GM21447 (cell line): ENCODE measurements at regions not wholly inside any gene's neighbourhood (a gene's known extent, or its start where the extent isn't known, plus 50 kb on each side); places are given as distances from the start of the nearest gene placed in this dataset.
"Not testable (repeated sequence)": the region's sequence is repeated elsewhere in the genome, so short reads cannot be mapped to it uniquely, and the experiment has no call there.

Source experiments
- ATAC-seq: cut with Tn5 transposase; IDR thresholded peaks from one replicate; pipeline ENCODE4 v1.9.1; 2021; ENCODE audit not compliant: unreplicated experiment

- ATAC-seq = no peak
Observed at GRCh38 chr7:88615336-88615735, 144.2 kb upstream of the ZNF804B start.

GRCh38 chr7:88614736-88615135 is 144.8 kb upstream of the ZNF804B start:
- no peak for ATAC-seq

- no peak for ATAC-seq
Observed at GRCh38 chr7:88610942-88611341, 148.6 kb upstream of the ZNF804B start.

- ATAC-seq = no peak
Observed at GRCh38 chr7:88600695-88601094, 158.8 kb upstream of the ZNF804B start.

- no peak for ATAC-seq
Observed at GRCh38 chr7:88599528-88599927, 160.0 kb upstream of the ZNF804B start.

- ATAC-seq = no peak
Observed at GRCh38 chr7:88597941-88598425, 161.5 kb upstream of the ZNF804B start.

- ATAC-seq = no peak
Observed at GRCh38 chr7:88590963-88591362, 168.5 kb upstream of the ZNF804B start.

GRCh38 chr7:88589927-88590326 is 169.6 kb upstream of the ZNF804B start:
- ATAC-seq = no peak

GRCh38 chr7:88586890-88587289 is 172.6 kb upstream of the ZNF804B start:
- ATAC-seq = no peak

GRCh38 chr7:88586219-88586618 is 173.3 kb upstream of the ZNF804B start:
- no peak for ATAC-seq

- no peak for ATAC-seq
Observed at GRCh38 chr7:88576720-88577119, 182.8 kb upstream of the ZNF804B start.

- no peak for ATAC-seq
Observed at GRCh38 chr7:88566162-88566729, 193.3 kb upstream of the ZNF804B start.

GRCh38 chr7:88565401-88565800 is 194.1 kb upstream of the ZNF804B start:
- ATAC-seq = no peak

- ATAC-seq = not testable (repeated sequence)
Observed at GRCh38 chr7:88556441-88556840, 203.1 kb upstream of the ZNF804B start.

- ATAC-seq = not testable (repeated sequence)
Observed at GRCh38 chr7:88554847-88555246, 204.7 kb upstream of the ZNF804B start.

- no peak for ATAC-seq
Observed at GRCh38 chr7:88548399-88548798, 211.1 kb upstream of the ZNF804B start.

- no peak for ATAC-seq
Observed at GRCh38 chr7:88546808-88547207, 212.7 kb upstream of the ZNF804B start.

- no peak for ATAC-seq
Observed at GRCh38 chr7:88545663-88546062, 213.8 kb upstream of the ZNF804B start.

- no peak for ATAC-seq
Observed at GRCh38 chr7:88540012-88540411, 219.5 kb upstream of the ZNF804B start.

- ATAC-seq = no peak
Observed at GRCh38 chr7:88539518-88539917, 220.0 kb upstream of the ZNF804B start.

- ATAC-seq = no peak
Observed at GRCh38 chr7:88523645-88524044, 217.0 kb upstream of the STEAP4 start.

- ATAC-seq = no peak
Observed at GRCh38 chr7:88522771-88523293, 216.1 kb upstream of the STEAP4 start.

GRCh38 chr7:88516429-88516828 is 209.7 kb upstream of the STEAP4 start:
- no peak for ATAC-seq
